Ishikawa (cell line): ENCODE measurements at regions not wholly inside any gene's neighbourhood (a gene's known extent, or its start where the extent isn't known, plus 50 kb on each side); places are given as distances from the start of the nearest gene placed in this dataset.

Experiments
- CEBPB ChIP-seq: IDR thresholded peaks from 2 replicates; pipeline ENCODE4 v1.6.1; 2012
- CREB1 ChIP-seq: IDR thresholded peaks from 2 replicates; pipeline ENCODE4 v1.6.1; 2012; ENCODE audit warnings: low read depth
- EGR1 ChIP-seq: IDR thresholded peaks from 2 replicates; pipeline ENCODE4 v1.6.1; 2012
- EP300 ChIP-seq: IDR thresholded peaks from 2 replicates; pipeline ENCODE4 v1.6.1; 2012; ENCODE audit warnings: borderline replicate concordance
- FOXM1 ChIP-seq: IDR thresholded peaks from 2 replicates; pipeline ENCODE4 v1.6.1; 2012; ENCODE audit warnings: low read depth, borderline replicate concordance
- MAX ChIP-seq: IDR thresholded peaks from 2 replicates; pipeline ENCODE4 v1.6.1; 2012
- NFIC ChIP-seq: IDR thresholded peaks from 2 replicates; pipeline ENCODE4 v1.6.1; 2012
- RAD21 ChIP-seq: IDR thresholded peaks from 2 replicates; pipeline ENCODE4 v1.6.1; 2012; ENCODE audit warnings: low read depth
- REST ChIP-seq: IDR thresholded peaks from 2 replicates; pipeline ENCODE4 v1.6.1; 2012; ENCODE audit warnings: low read depth, mild to moderate bottlenecking
- TAF1 ChIP-seq: IDR thresholded peaks from 2 replicates; pipeline ENCODE4 v1.6.1; 2012; ENCODE audit warnings: low read depth, mild to moderate bottlenecking
- TCF12 ChIP-seq: IDR thresholded peaks from 2 replicates; pipeline ENCODE4 v1.6.1; 2012; ENCODE audit warnings: low read depth
- TEAD4 ChIP-seq: IDR thresholded peaks from 2 replicates; pipeline ENCODE4 v1.6.1; 2012
- YY1 ChIP-seq: IDR thresholded peaks from 2 replicates; pipeline ENCODE4 v1.6.1; 2012; ENCODE audit warnings: low read depth
- ZBTB7A ChIP-seq: IDR thresholded peaks from 2 replicates; pipeline ENCODE4 v1.6.1; 2012; ENCODE audit warnings: low read depth
- TF ChIP-seq, protein P1 (sequence below): IDR thresholded peaks from 2 replicates; pipeline ENCODE4 v1.6.1; 2012

DNA sequence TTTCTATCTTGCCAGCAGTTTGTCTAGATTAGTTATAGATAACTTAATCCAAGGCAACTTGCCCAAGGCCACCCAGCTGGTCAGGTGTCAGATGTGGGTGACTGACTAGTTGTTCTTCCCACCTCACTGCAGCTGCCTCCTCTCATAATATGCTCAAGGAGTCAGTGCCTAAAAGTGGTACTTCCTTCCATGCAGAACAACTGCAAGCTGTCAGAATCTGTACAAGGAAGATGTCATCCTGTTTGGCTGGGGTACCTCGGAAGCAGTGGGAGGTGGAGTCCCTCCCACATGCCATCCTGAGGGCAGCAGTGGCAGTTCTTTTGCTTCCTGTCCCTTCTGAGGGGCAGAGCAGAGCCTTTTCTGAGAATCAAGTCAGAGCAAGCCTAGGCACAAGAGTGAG, 193.2 kb upstream of the RFC3 start:
- TF ChIP-seq FOXM1, result no peak
- no peak for TF ChIP-seq ZBTB7A
- TF ChIP-seq MAX, result no peak
- TF ChIP-seq CEBPB, result no peak
- no peak for TF ChIP-seq REST
- TF ChIP-seq YY1, result no peak
- no peak for TF ChIP-seq TCF12
- no peak for TF ChIP-seq RAD21
- no peak for TF ChIP-seq EP300
- no peak for TF ChIP-seq CREB1
- TF ChIP-seq TAF1, result no peak
- no peak for TF ChIP-seq TEAD4
- no peak for TF ChIP-seq EGR1

DNA sequence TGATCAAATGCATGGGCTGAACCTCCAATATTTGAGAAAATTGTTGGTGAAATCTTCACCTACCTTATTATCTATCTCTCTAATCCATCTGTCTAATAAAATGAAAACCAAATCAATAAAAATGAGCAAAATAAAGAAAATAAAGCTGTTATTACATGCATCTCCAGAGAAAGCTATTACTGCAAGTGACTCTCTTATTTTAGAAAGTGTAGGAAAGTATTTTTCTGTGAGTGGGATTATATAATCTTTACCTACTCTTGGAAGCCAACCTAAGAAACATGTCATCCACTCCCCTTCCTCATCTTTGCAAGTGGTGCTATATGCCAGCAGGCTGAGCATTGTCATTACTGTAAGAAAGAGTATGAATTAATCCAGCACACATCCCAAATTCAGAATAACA, 191.5 kb upstream of the RFC3 start:
- TF ChIP-seq NFIC, result no peak
- TF ChIP-seq TCF12, result no peak
- TF ChIP-seq TEAD4, result no peak

DNA sequence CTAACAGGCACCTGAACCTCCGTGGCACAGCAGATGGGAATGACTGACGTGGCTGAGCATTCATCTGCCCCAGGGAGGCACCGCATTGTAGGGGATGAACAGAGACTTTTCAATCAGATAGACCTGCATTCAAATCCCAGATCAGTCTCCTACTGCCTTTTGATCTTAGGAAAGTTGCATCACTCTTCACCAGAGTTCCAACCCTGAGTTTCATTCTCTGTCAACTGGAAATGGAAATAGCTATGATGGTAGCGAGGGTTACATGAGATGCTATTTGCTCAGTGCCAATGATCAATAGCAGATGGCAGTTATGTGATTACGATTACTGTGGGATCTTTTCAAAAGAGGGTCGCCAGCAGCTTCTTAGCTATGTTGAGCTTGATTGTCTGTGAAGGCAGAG, 189.3 kb upstream of the RFC3 start:
- TF ChIP-seq REST (no peak), YY1 (no peak), ZBTB7A (no peak), MAX (no peak), NFIC (no peak), RAD21 (no peak), CEBPB (no peak), TEAD4 (no peak), EP300 (no peak), TAF1 (no peak)
- TF ChIP-seq, protein P1, sequence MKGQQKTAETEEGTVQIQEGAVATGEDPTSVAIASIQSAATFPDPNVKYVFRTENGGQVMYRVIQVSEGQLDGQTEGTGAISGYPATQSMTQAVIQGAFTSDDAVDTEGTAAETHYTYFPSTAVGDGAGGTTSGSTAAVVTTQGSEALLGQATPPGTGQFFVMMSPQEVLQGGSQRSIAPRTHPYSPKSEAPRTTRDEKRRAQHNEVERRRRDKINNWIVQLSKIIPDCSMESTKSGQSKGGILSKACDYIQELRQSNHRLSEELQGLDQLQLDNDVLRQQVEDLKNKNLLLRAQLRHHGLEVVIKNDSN, result no peak

DNA sequence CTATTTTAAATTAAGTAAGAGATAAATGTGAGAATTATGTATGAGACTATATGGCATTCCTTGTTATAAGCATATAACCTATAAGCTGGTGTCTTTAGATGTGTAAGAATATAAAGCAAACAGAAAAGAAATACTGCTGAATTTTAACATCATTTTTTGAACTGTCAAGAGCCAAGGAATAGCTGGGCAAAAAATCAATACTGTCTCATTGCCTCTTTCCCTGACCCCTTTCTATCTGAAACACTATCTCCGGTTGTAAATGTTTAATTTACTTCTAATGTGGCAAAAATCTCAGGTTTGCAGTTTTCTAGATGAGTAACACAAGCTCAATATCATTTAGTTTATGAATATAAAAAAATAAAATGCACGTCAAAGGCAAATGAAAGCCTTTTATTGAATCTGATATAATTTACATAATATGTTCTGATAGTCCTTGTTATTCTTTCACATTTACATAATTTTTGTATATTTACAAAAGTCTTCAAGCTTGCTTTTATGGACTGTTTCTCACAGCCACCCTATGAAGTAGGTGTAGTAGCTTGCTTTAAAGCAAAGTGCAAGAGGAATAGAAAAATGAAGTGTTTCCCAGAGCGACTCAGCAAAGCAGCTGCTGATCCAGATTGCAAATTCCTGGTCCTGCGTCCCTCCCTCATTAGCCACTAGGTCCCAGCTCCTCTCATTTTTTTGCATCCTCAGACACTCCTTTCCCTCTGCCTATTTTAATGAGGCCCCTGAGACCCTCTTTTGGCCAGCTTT, 188.2 kb upstream of the RFC3 start:
- TF ChIP-seq CEBPB (no peak), RAD21 (no peak), TAF1 (no peak), ZBTB7A (no peak), TEAD4 (no peak), YY1 (no peak), FOXM1 (no peak), EP300 (no peak), REST (no peak), EGR1 (no peak), MAX (no peak), TCF12 (no peak), CREB1 (no peak)
- TF ChIP-seq, protein P1, result no peak
